T-helper 9 cell (primary cell): ENCODE measurements at regions not wholly inside any gene's neighbourhood (a gene's known extent, or its start where the extent isn't known, plus 50 kb on each side); places are given as distances from the start of the nearest gene placed in this dataset.

ENCODE experiments used
- DNase-seq: peaks from one replicate; pipeline ENCODE4 v3.0.0-alpha.2; 2020

- DNase-seq: no peak
Observed at GRCh38 chr13:33763021-33763420, 54.9 kb upstream of the RFC3 start.

GRCh38 chr13:33764716-33765115, 53.2 kb upstream of the RFC3 start:
- no peak for DNase-seq

DNA sequence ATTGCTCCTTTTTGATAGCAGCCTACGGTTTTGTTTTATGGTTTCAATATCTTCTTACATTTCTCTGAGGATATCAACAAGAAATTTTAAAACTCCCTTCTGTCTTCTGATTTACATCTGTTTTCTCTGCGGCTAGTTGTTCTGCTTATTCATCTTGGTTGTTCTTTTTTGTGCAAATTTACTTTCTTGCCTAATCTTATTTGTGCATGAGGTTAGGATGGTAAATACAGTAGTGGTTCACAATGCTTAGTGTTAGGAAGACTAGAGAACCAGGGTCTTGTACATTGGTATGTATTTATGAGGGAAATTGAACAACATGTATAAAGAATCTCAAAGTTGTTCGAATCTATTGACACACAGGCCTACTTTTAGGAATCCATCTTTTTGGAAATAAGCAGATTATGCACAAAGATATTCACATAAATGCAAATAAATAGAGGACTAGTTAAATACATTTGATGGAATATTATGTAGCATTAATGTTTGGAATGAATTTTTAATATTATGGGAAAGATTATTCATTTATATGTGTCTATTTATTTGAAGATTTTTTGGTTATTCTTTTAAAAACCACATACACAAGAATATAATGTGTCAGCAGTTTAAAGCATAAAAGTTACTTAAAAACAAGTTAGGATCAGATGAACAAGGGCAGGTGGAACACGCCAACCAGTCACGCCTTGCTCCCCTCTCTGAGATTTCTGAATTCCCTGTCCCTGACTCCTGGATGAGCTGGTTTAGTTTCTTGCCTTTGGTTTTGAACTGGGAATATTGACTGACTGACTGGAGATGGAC, 51.4 kb upstream of the RFC3 start:
- DNase-seq: no peak

DNA sequence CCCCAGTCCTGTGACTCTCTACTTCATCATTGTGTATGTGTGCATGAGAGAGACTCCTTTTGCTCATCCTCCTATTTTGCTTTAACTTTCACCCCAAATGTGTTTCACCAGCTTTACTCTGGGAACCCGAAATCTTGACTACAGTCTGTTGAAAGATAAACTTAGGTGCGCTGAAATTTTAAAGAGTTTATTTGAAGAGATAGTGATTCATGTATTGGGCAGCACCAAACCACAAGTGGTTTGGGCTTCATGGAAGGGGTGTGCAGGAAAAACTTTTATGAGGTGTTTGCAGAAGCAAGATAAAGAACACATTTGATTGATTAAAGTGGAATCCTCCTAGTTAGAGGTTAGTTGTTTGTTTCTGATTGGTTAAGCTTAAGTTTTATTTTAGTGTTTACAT, 50.8 kb upstream of the RFC3 start:
- DNase-seq: no peak
